ENCODE measurements at regions not wholly inside any gene's neighbourhood (a gene's known extent, or its start where the extent isn't known, plus 50 kb on each side); places are given as distances from the start of the nearest gene placed in this dataset.

DNA sequence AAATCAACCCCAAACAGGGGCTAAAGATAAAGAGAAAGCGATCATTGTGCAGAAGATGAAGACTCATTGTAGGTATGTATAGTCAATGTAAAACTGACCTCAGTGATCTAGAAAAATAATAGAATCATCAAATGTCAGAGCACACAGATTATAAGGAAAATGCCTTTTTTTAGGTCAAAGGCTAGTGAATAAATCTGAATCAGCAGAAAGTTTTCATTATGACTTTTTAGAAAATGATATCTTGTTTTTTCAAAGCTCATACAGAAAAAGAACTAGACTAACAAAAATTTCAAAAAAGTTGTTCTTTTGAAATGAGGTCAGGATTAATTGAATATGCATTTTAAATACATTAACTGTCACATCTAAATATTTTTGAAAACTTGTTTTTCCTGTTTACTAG lies 60.2 kb upstream of the STEAP4 start:
- TF ChIP-seq, protein P1, sequence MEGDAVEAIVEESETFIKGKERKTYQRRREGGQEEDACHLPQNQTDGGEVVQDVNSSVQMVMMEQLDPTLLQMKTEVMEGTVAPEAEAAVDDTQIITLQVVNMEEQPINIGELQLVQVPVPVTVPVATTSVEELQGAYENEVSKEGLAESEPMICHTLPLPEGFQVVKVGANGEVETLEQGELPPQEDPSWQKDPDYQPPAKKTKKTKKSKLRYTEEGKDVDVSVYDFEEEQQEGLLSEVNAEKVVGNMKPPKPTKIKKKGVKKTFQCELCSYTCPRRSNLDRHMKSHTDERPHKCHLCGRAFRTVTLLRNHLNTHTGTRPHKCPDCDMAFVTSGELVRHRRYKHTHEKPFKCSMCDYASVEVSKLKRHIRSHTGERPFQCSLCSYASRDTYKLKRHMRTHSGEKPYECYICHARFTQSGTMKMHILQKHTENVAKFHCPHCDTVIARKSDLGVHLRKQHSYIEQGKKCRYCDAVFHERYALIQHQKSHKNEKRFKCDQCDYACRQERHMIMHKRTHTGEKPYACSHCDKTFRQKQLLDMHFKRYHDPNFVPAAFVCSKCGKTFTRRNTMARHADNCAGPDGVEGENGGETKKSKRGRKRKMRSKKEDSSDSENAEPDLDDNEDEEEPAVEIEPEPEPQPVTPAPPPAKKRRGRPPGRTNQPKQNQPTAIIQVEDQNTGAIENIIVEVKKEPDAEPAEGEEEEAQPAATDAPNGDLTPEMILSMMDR (IDR thresholded peaks at IDR 0.05; ENCODE audit: insufficient read depth, low read depth, low read length, missing control alignments), result no peak
- no peak for DNase-seq (ENCODE audit: low read depth)
- H3K4me3 ChIP-seq (ENCODE audit: low read length), result no peak overlapping the region

DNA sequence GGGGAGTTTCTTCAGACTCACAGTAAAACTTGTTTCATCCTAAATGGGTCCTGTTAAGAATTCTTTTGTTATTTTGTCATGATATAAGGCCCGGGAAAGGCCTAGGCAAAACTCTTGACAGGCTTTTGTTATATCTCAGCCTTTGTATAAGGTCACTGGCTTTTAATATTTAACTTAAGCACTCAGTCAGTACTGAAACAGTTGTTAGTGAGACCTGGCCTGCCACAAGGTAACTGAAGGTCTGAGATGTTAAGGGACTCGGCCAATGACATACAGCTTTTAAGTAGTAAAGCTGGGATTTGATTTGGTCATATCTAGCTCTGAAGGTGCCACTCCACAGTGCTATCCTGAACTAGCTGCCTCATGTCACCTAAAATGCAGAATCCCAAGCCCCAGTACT lies 57.2 kb upstream of the STEAP4 start:
- TF ChIP-seq, protein P1 (IDR thresholded peaks at IDR 0.05; ENCODE audit: insufficient read depth, low read depth, low read length, missing control alignments), result no peak
- no peak overlapping the region for H3K4me3 ChIP-seq (ENCODE audit: low read length)
- no peak for DNase-seq (ENCODE audit: low read depth)

DNA sequence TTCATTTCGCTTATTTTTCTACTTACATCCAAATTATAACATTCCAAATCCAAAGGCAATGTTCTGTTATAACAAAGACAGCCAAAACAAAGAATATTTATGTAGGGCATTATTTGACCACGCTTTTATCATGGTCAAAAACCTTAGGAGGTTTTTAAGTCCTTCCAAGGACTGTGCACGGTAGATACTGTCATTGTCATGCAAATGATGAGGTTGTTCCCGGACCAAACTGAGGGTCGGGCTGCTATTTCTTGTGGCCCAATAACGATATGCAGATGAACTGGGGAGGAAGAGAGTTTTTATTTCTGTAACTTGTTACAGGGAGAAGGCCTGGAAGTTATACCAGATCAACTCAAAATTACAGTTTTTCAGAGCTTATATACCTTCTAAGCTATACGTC lies 56.6 kb upstream of the STEAP4 start:
- TF ChIP-seq, protein P1 (IDR thresholded peaks at IDR 0.05; ENCODE audit: insufficient read depth, low read depth, low read length, missing control alignments), result no peak
- DNase-seq (ENCODE audit: low read depth), result no peak
- no peak overlapping the region for H3K4me3 ChIP-seq (ENCODE audit: low read length)

DNA sequence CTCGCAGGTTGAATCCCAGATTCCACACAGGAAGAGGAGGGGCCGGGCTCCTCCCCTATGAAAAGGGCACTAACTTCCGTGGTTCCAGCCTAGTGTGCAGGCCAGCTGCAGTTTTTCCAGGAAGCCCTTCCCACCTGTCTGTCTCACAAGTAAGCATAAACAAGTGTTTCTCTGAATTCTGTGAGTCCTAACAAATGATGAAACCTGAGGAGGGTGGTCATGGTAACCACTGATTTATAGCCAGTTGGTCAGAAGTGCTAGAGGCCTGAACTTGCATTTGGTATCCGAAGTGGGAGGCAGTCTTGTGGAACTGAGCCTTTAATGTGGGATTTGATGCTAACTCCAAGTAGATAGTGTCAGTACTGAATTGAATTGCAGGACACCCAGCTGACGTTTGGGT lies 54.7 kb upstream of the STEAP4 start:
- DNase-seq (ENCODE audit: low read depth), result no peak
- TF ChIP-seq, protein P1 (IDR thresholded peaks at IDR 0.05; ENCODE audit: insufficient read depth, low read depth, low read length, missing control alignments), result no peak
- H3K4me3 ChIP-seq (ENCODE audit: low read length), result no peak overlapping the region

DNA sequence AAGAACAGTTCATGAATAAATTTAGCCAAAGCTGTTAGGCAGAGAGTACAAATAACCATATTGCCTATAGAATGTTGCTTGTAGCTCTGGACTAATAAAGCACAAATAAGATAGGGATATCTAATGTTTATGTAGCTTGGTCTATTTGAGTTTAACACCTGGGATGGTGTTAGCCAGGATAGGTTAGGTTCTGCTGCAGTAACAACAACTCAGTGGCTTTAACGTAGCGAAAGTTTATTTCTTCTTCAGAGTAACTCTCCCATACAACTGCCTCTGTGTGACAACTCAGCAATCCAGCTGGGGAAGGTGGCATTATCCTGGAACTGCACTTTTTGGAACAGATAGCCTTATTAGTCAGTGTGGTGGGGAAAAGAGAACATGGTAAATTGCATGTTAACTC lies 52.2 kb upstream of the STEAP4 start:
- DNase-seq (ENCODE audit: low read depth), result no peak
- TF ChIP-seq, protein P1 (IDR thresholded peaks at IDR 0.05; ENCODE audit: insufficient read depth, low read depth, low read length, missing control alignments), result no peak

DNA sequence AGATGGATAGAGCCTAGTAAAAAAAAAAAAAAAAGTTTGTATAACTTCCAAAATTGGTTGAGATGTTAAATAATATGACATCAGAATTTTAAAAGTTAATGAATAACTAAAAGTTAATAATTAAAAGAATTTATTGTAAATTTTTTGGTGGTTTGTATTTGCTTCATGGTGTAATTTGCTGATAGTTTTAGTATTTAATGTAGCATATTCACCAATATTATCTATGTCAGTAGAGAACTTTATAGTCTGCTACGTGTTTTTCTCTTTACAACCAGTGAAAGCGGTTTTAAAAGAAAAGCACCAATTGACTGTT lies 51.8 kb upstream of the STEAP4 start:
- no peak for DNase-seq (ENCODE audit: low read depth)
- H3K4me3 ChIP-seq (ENCODE audit: low read length), result no peak overlapping the region
- TF ChIP-seq, protein P1 (IDR thresholded peaks at IDR 0.05; ENCODE audit: insufficient read depth, low read depth, low read length, missing control alignments), result no peak

More for the DNA sequence above, 52.2 kb upstream of the STEAP4 start:
- no peak overlapping the region for H3K4me3 ChIP-seq (ENCODE audit: low read length)

DNA sequence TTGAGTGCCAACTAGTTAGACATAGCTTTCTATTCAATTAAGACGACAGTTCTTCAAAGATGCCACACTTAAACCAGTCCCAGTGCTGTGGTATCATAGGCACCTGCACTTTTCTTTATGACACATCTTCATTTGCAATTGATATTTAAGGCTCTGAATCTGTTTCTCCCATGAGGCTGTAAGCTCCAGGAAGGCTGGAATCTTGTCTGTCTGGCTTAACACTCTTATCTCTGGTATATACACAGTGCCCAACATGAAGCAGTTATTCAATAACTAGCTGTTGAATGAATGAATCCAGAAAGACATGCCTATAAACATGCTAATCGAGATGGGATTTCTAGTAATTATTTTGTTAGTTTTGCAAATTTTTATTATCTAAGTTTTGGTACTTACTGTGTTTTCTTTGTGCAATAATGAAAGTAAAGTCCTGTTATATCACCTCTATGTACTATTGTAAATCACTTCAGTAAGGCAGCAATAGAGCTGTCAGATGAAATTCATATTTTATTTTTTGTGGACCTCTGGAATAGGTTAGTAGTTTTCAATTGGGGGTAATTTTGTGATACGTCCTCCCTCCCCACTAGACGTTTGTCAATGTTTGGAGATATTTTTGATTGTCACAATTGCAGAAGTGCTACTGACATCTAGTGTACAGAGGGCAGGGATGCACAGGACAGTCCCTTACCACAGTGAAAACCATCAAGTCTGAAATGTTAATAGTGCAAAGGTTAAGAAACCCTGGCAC lies 51.3 kb upstream of the STEAP4 start:
- TF ChIP-seq, protein P1 (IDR thresholded peaks at IDR 0.05; ENCODE audit: insufficient read depth, low read depth, low read length, missing control alignments), result peak; percentile 80
- DNase-seq (ENCODE audit: low read depth), result peak; percentile 51
- no peak overlapping the region for H3K4me3 ChIP-seq (ENCODE audit: low read length)

All from epithelial cell of esophagus (primary cell).